ENCODE measurements at regions not wholly inside any gene's neighbourhood (a gene's known extent, or its start where the extent isn't known, plus 50 kb on each side); places are given as distances from the start of the nearest gene placed in this dataset.

DNA sequence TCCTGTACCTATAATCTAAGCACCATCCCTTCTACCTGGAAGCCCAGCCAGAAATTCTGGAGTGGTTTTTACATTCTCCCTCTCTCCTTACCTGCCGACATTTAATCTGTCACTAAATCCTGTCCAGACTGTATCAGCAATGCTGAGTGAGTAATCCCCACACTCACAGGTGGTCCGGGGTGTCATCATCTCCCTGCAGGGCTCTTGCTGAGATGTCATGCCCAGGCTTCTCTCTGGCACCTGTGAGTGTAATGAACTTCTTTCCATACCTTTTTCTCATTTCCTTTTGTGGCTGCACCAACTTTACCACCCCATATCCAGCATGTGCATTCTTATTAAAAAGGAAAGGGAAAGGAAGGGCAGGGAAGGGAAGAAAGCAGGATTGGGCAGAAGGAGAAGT is 355.2 kb downstream of the CCSER2 start:
- FAIRE-seq, result no peak
- TF ChIP-seq, protein P1, sequence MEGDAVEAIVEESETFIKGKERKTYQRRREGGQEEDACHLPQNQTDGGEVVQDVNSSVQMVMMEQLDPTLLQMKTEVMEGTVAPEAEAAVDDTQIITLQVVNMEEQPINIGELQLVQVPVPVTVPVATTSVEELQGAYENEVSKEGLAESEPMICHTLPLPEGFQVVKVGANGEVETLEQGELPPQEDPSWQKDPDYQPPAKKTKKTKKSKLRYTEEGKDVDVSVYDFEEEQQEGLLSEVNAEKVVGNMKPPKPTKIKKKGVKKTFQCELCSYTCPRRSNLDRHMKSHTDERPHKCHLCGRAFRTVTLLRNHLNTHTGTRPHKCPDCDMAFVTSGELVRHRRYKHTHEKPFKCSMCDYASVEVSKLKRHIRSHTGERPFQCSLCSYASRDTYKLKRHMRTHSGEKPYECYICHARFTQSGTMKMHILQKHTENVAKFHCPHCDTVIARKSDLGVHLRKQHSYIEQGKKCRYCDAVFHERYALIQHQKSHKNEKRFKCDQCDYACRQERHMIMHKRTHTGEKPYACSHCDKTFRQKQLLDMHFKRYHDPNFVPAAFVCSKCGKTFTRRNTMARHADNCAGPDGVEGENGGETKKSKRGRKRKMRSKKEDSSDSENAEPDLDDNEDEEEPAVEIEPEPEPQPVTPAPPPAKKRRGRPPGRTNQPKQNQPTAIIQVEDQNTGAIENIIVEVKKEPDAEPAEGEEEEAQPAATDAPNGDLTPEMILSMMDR (IDR thresholded peaks at IDR 0.05; ENCODE audit: insufficient read depth, missing control alignments), result no peak
- no peak for DNase-seq (ENCODE audit: insufficient read length, low spot score)

DNA sequence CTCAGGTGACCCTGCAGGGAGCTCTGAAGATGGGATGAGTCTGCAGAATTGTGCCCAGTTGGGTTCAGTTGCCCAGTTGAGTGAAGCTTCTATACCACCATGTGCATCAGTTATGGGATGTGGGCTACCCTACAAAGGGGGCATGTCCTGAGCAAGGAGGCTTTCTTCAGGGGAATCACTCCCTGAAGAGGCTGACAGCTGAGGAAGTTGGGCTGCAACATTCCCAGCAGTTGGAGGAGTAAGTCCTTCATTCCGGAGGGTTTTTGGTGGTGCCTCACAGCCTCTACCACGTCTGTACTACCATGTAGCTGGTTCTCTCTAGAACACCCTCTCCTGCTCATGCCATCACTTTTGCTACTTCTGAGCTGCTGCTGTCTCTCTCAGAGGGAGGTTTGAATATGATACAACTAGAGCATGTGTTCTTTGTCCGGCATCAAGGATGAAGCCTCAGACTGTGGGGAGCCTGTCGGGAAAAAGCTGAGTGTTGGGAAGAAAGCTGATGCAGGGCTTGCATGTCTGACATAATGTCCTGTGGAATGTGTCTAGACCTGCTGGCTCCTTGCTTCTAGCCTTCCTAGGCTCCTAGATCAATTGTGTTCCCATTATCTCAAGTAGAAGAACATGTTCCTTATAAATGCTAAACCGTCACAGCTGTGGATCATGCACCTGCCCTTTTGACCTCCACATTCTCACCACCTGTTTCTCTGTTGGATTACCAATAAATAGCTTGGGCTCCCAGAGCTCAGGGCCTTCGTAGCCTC is 355.8 kb downstream of the CCSER2 start:
- DNase-seq (ENCODE audit: insufficient read length, low spot score) (no peak), FAIRE-seq (no peak)
- TF ChIP-seq, protein P1 (IDR thresholded peaks at IDR 0.05; ENCODE audit: insufficient read depth, missing control alignments), result no peak

DNA sequence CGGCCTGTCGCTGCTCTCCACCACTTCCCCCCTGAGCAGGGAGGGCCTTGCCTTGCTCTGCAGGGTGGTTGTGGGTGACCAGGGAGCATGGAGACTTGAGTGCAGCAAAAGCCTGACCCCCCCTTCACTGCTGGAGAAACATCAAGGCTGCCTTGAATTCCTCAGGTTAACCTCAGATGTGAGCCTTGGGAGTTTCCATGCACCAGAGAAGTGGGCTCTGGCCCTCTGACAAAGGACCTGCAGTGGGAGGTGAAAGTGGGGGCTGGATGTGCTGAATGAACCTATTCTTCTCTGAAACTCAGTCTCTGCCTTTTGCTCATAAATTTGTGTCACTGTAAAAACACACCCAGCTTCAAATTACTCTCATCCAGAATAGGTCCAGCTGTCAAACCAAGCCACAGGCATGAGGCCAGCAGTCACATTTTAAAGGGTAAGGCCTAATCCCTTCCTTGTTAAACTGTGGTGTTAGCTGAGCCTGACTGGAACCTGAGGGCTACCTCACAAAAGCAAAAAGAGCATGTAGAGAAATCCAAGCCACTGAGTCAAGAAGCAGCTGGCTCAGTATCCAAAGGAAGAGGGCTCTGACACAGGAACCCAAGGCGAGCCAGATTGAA is 356.8 kb downstream of the CCSER2 start:
- FAIRE-seq (no peak), DNase-seq (ENCODE audit: insufficient read length, low spot score) (no peak)
- TF ChIP-seq, protein P1 (IDR thresholded peaks at IDR 0.05; ENCODE audit: insufficient read depth, missing control alignments), result no peak

DNA sequence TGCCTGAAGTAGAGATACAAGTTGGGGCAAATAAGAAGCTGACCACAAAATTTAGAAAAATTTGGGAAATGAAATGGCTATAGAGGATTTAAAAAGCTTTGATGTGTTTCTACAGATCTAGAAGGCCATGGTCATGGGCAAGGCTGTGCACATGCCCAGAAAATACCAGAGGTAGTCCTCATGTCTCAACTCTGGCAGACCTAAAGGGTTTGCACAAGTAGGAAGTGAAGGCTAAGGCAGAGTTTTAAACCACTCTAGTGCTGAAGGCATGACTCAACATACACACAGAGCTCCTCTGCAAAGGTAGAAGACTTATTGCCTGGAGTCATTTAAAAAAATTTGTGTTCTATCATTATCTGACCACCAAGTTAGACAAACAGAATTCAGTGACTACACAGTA is 364.6 kb downstream of the CCSER2 start:
- DNase-seq (ENCODE audit: insufficient read length, low spot score) (no peak), FAIRE-seq (no peak)
- TF ChIP-seq, protein P1 (IDR thresholded peaks at IDR 0.05; ENCODE audit: insufficient read depth, missing control alignments), result no peak

DNA sequence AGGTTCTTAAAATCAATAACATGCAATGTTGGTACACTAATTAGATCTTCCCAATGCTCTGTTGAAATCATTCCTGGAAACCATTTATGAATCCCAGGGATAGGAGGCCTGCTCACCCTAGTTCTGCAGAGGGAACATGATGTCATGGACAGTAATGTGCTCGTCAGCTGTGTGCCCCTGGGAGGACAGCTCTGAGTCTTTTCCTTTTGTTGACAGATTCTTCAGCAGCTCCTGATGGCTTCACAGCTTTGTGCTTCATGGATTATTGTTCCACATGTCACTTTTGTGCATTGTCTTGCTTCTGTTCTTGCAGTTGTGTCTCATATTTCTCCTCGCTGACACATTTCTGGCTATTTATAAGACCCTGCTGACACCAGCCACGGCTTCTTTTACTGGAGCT is 367.5 kb downstream of the CCSER2 start:
- TF ChIP-seq, protein P1 (IDR thresholded peaks at IDR 0.05; ENCODE audit: insufficient read depth, missing control alignments), result no peak
- no peak for FAIRE-seq

DNA sequence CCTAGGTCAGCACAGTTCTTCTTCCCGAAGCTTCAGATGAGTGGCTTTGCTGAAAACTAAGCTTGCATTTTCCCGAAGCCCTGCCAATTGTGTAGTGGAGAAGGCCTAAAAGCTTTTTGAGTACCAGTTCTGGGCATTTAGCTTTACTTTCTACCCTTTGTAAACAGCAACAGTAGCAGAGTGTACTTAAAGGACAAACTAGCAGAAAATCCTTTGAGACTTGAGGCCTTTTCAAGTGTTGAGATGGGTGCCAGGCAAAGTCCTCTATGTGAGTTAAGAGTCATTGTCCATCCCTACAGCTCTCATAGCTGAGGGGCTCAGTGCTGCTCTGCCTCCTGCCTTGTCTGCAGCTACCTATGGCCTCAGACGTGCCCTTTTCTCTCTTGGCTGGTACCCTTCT is 368.2 kb downstream of the CCSER2 start:
- no peak for DNase-seq (ENCODE audit: insufficient read length, low spot score)
- TF ChIP-seq, protein P1 (IDR thresholded peaks at IDR 0.05; ENCODE audit: insufficient read depth, missing control alignments), result no peak
- FAIRE-seq, result no peak

More for the DNA sequence above, 367.5 kb downstream of the CCSER2 start:
- DNase-seq (ENCODE audit: insufficient read length, low spot score), result no peak

DNA sequence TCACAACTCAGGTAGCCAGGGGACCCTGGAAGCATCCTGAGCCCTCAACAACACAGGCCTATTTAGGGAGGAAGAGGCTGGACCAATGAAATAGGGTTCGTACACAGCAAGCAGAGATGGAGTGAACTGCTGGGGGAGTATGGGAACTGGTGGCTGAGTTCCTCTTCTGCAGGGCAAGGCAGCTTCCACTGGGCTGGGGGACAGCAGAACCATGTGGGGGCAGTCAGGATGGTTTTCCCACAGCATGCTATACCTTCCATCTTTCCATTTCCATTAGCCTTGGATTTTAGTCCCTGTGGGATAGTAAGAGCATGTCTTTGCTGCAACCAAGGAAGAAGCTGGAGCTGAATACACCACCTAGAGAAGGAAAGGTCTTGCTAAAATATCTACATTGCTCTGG is 370.6 kb downstream of the CCSER2 start:
- TF ChIP-seq, protein P1 (IDR thresholded peaks at IDR 0.05; ENCODE audit: insufficient read depth, missing control alignments), result no peak
- DNase-seq (ENCODE audit: insufficient read length, low spot score) (no peak), FAIRE-seq (no peak)
